NCI-H748 treated with DMSO at 0.1 percent for 48 hours (cell line): ENCODE measurements at regions not wholly inside any gene's neighbourhood (a gene's known extent, or its start where the extent isn't known, plus 50 kb on each side); places are given as distances from the start of the nearest gene placed in this dataset.
"Not testable (repeated sequence)": the region's sequence is repeated elsewhere in the genome, so short reads cannot be mapped to it uniquely, and the experiment has no call there.

Source experiments
- DNase-seq: peaks from one replicate; lab custom pipeline; 2025; lab: John Stamatoyannopoulos, UW

- no peak for DNase-seq
Observed at GRCh38 chr13:18948664-18949488, 232.7 kb downstream of the TUBA3C start.

GRCh38 chr13:18948012-18948663, 233.5 kb downstream of the TUBA3C start:
- DNase-seq: no peak

- no peak for DNase-seq
Observed at GRCh38 chr13:18947376-18947977, 234.1 kb downstream of the TUBA3C start.

GRCh38 chr13:18946738-18947137, 234.9 kb downstream of the TUBA3C start:
- DNase-seq: no peak

- DNase-seq: no peak
Observed at GRCh38 chr13:18944501-18945068, 237.0 kb downstream of the TUBA3C start.

- no peak for DNase-seq
Observed at GRCh38 chr13:18943721-18944391, 237.8 kb downstream of the TUBA3C start.

- no peak for DNase-seq
Observed at GRCh38 chr13:18943273-18943672, 238.4 kb downstream of the TUBA3C start.

GRCh38 chr13:18936104-18936503, 245.5 kb downstream of the TUBA3C start:
- DNase-seq: no peak

- DNase-seq: no peak
Observed at GRCh38 chr13:18921063-18921462, 260.6 kb downstream of the TUBA3C start.

GRCh38 chr13:18905096-18905495, 276.5 kb downstream of the TUBA3C start:
- not testable (repeated sequence) for DNase-seq

- DNase-seq: not testable (repeated sequence)
Observed at GRCh38 chr13:18895411-18895810, 286.2 kb downstream of the TUBA3C start.

- not testable (repeated sequence) for DNase-seq
Observed at GRCh38 chr13:18891242-18891641, 290.4 kb downstream of the TUBA3C start.

- peak; percentile 56 for DNase-seq
Observed at GRCh38 chr13:18874875-18875789, 306.5 kb downstream of the TUBA3C start.

GRCh38 chr13:18870557-18870956, 311.1 kb downstream of the TUBA3C start:
- not testable (repeated sequence) for DNase-seq

- not testable (repeated sequence) for DNase-seq
Observed at GRCh38 chr13:18869365-18869764, 312.3 kb downstream of the TUBA3C start.

GRCh38 chr13:18837986-18838629, 343.5 kb downstream of the TUBA3C start:
- DNase-seq: not testable (repeated sequence)

GRCh38 chr13:18837179-18837745, 344.4 kb downstream of the TUBA3C start:
- not testable (repeated sequence) for DNase-seq

GRCh38 chr13:18836371-18837178, 345.0 kb downstream of the TUBA3C start:
- not testable (repeated sequence) for DNase-seq

- not testable (repeated sequence) for DNase-seq
Observed at GRCh38 chr13:18835754-18836153, 345.9 kb downstream of the TUBA3C start.
